Limb (tissue), 2 donors: ENCODE measurements at regions not wholly inside any gene's neighbourhood (a gene's known extent, or its start where the extent isn't known, plus 50 kb on each side); places are given as distances from the start of the nearest gene placed in this dataset.

Source experiments
- DNase-seq, 2 donors: peaks; one replicate each; pipeline ENCODE4 v3.0.0-alpha.2; 2016; ENCODE audit errors: extremely low spot score in 2 of 2

DNA sequence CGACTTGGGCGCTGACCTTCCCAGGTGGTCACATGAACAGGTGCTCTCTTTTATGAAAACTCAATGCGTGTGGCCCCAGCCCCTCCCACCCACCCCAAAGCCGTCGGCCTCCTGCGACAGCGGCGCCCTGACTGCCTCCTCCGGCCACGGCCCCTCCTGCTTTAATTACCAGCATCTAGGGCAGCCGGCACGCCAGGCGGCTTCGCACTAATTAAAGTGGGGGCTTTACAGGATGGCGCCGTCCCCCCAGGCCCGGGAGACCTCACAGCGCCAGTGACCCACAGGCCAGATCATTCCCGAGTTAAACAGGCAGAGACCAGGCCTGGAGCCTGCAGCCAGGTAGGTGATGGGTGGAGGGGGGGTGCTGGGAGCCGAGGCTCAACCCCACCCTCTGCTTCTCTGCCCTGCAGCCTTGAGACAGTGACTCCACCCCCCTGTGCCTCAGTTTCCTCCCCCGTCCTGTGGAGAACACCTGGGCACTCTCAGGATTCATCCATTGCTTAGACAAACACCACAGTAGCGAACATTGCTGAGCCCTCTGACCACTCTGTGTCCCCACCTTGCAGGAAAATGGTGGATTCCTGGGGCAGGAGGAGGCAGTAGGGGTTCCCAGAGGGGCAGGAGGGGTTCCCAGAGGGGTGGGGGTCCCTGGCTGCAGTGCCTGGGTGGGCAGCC, 100.8 kb downstream of the MICALL2 start:
- DNase-seq = peak in 1 of 2 donors; percentile 21

DNA sequence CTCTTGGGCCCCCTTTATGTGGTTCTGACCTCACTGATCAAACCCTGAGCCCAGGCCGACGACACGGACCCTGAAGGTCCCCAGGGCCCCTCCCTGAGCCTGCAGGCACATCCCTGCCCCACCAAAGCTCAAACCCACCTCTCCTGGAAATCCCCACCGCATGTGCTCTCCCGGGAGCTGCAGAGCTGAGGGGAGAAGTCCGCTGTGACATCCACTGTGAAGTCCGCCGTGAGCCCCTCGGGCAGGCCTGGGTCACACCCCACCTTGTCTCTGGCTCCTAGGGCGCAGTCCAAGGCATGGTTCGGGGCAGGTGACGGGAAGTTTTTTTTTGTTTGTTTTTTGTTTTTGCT, 100.2 kb downstream of the MICALL2 start:
- peak in 1 of 2 donors; percentile 6 for DNase-seq

DNA sequence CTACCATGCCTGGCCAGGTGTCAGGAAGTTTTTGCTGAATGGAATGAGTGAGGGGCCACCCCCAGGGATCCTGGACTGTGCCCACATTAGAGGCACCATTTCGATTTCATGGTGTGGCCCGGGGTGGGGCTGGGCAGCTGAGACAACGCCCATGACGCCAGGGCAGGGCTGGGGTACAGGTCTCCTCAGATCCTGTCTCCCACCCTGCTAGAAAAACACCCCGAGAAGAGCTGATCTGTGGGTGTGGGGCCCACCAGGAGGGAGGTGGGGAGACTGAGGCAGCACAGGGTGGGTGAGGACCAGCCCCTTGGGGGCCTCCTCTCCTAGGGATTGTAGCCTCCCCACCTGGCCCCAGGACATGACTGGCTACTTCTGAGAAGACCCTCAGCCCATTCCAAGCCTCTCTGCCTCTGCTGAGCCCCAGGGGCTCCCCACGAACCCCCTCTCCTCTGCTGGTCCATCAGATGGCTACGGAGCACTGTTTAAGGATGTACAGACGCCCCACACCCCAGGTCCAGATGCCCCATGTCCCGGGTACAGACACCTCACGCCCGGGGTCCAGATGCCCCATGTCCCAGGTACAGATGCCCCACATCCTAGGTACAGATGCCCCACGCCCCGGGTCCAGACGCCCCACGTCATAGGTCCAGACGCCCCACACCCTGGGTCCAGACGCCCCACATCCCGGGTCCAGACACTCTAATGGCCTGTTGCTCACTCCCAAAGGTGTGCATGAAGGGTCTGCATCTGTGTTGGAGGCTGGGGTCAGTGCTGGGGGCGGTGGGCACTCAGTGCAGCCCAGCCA, 99.4 kb downstream of the MICALL2 start:
- DNase-seq = peak in 1 of 2 donors; percentile 15

- DNase-seq = peak in 1 of 2 donors; percentile 23
Measured at GRCh38 chr7:1360521-1360971, 98.7 kb downstream of the MICALL2 start.

DNA sequence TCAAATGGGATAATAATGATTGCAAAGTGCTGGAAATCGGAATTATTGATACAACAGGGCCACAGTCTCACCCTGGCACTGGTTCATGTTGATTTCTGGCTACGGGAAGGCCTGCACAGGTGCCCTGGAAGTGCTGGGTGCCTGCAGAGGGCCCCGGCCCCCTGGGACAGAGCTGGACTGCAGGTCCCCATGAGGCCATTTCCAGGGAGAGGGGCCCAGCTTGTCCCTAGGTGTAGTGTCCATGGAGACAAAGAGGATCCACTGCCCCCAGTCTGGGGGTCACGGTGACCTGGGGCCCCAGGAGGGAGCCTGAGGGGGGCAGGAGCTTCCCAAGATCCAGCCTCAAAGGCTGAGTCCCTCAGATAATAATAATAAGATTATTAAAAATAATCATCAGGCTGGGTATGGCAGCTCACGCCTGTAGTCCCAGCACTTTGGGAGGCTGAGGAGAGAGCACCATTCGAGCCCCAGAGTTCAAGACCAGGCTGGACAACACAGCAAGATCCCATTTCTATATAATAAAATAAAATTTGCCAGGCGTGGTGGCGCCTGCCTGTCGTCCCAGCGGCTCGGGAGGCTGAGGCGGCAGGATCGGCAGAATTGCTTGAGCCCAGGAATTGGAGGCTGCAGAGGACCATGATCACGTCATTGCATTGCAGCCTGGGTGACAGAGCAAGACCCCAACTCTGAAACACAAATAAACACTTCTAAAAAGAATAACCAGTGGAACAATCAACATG, 98.1 kb downstream of the MICALL2 start:
- peak in 1 of 2 donors; percentile 15 for DNase-seq

DNA sequence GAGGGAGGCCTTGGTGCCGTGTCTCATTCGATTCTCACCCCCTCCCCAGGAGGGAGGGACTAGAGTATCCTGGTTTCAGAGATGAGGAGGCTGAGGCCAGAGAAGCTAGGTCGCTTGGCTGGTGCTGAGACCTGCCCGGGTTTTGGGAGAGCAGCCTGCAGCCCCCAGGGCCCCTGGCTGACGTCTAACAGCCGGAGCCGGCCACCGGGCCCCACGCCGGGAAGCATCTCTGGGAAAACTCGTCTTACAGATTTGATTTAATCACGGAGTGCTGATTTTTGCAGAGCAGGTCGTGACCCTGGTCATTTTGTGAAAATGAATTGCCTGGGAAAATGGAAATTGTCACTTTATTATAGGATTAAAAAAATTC, 97.5 kb downstream of the MICALL2 start:
- DNase-seq = no peak

DNA sequence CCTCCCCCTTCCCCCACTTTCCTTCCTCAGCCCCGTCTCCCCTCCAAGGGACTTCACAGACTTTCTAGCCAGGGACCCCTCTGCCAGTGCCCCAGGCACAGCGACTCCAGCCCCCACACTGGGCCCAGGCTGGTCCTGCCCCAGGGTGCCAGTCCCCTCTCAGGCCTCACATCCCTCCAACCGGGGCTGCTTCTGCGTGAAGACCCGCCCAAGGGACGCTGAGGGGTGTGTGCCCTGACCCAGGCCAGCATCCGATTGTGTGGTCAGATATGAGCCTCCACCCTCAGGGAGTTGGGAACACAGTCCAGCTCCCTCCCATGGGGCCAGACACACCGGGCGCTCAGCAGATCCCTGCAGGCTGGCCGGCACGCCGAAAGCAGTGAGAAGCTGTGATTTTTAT, 97.0 kb downstream of the MICALL2 start:
- DNase-seq = no peak

- DNase-seq = no peak
Measured at GRCh38 chr7:1364068-1364905, 95.0 kb downstream of the MICALL2 start.

GRCh38 chr7:1364906-1365570, 94.2 kb downstream of the MICALL2 start:
- no peak for DNase-seq

DNA sequence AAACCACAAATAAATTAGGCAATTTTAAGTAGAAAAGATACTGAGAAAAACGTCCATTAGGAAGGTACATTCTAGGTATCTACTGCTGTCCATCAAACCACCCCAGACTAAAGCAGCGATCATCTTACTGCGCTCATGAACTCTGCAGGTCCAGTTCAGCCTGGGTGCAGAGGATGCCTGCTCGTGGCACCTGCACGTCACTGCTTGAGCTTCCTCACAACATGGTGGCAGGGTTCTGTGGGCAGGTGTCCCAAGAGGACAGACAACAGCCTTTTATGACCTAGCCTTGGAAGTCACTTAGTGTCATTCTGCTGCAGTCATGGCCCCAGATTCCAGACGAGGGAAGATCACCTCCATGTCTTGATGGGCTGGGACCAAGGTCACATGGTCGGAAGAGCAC, 93.4 kb downstream of the MICALL2 start:
- DNase-seq = no peak

GRCh38 chr7:1366801-1367405, 92.4 kb downstream of the MICALL2 start:
- DNase-seq = no peak

- no peak for DNase-seq
Measured at GRCh38 chr7:1367501-1368183, 91.6 kb downstream of the MICALL2 start.

DNA sequence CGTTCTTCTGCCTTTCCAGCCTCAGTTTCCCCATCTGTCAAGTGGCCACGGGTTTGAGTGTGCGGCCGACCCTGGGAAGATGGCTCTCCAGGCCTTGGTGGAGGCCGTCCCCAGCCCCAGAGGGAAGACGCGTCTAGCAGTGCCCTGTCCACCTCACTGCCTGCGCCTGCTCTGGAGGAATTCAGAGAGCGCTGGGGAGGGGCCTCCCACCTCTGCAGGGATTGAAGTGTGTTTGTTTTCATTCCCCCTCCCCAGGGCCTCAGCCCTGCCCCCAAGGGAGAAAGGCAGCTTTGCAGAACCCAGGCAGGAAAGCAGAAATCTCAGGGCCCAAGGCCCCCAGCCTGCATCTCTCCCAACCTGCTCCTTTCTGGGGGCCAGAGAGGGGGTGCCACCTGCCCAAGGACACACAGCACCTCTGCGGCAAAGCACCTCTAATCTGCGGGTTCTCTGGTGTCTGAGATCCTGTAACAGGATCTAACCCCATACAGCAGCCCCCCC, 91.0 kb downstream of the MICALL2 start:
- DNase-seq = no peak

- DNase-seq = peak; percentile 5 to 80
Measured at GRCh38 chr7:1368682-1369571, 90.3 kb downstream of the MICALL2 start.

GRCh38 chr7:1369916-1370657, 89.2 kb downstream of the MICALL2 start:
- no peak for DNase-seq

- no peak for DNase-seq
Measured at GRCh38 chr7:1370738-1371137, 88.5 kb downstream of the MICALL2 start.

DNA sequence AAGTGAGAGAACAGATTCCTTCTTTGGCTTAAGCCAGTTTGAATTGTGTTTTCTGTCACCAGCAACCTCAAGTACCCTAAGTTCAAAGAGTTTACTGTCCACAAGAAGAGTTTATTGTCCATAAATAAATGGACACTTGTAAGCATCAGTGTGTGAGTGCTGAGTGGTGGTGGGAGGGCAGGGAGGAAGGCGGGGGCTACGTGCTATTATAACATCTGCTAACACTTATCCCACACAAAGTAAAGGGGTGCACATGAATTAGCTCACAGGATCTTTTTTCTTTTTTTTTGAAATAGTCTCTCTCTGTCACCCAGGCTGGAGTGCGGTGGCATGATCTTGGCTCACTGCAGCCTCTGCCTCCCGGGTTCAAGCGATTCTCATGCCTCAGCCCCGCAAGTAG, 87.2 kb downstream of the MICALL2 start:
- no peak for DNase-seq
